ENCODE measurements at regions not wholly inside any gene's neighbourhood (a gene's known extent, or its start where the extent isn't known, plus 50 kb on each side); places are given as distances from the start of the nearest gene placed in this dataset.

GRCh38 chrX:150162141-150162540, 201.0 kb upstream of the MAMLD1 start:
- intact Hi-C loops (cut with micrococcal nuclease; ENCODE audit: unreplicated experiment): no loop called here
- BruUV-seq (replicated peaks): no TSS peak
- Histone ChIP-seq H3K4me3 (ENCODE audit: low read depth in 2 of 2, low read length in 2 of 2) (no peak overlapping the region), H3K4me1 (ENCODE audit: control insufficient read depth, insufficient read depth, low read length) (no peaks in the 10 kb centered on the region), H3K9me3 (ENCODE audit: control insufficient read depth, insufficient read depth, low read depth, low read length) (no peaks in the 10 kb centered on the region), H3K27ac (ENCODE audit: low read length) (no peak overlapping the region), H3K36me3 (ENCODE audit: control insufficient read depth, insufficient read depth, low read length) (no peaks in the 10 kb centered on the region), H3K27me3 (ENCODE audit: control insufficient read depth, insufficient read depth, low read length) (no peaks in the 10 kb centered on the region)
- no peak for ATAC-seq
- ChIA-PET POLR2A (no interaction called here), CTCF (no interaction called here)
- in situ Hi-C loops (cut with HindIII; ENCODE audit: low pct_unique_long_range_greater_than_20kb, low sequenced_read_pairs): no loop called here
- TF ChIP-seq CTCF (IDR thresholded peaks at IDR 0.05) (no peak), SIN3A (IDR thresholded peaks at IDR 0.05; ENCODE audit: borderline replicate concordance, insufficient read depth, low read depth, low read length) (no peak), POLR2AphosphoS5 (IDR thresholded peaks at IDR 0.05; ENCODE audit: low read depth, low read length) (no peak), TCF7L2 (IDR thresholded peaks at IDR 0.05; ENCODE audit: low read depth, low read length) (no peak), REST (IDR thresholded peaks at IDR 0.05; ENCODE audit: insufficient read depth in 1 of 2, low read depth in 2 of 2, low read length in 1 of 2) (no peak)
- DNase-seq (ENCODE audit: low read depth, low spot score): no peak

GRCh38 chrX:150163221-150163930, 199.7 kb upstream of the MAMLD1 start:
- no peaks in the 10 kb centered on the region for H3K9me3 ChIP-seq (ENCODE audit: control insufficient read depth, insufficient read depth, low read depth, low read length)
- no TSS peak for BruUV-seq (replicated peaks)
- in situ Hi-C loops (cut with HindIII; ENCODE audit: low pct_unique_long_range_greater_than_20kb, low sequenced_read_pairs): no loop called here

More at GRCh38 chrX:150163221-150163930, 199.7 kb upstream of the MAMLD1 start:
- Histone ChIP-seq H3K4me3 (ENCODE audit: low read depth in 2 of 2, low read length in 2 of 2) (no peak overlapping the region), H3K4me1 (ENCODE audit: control insufficient read depth, insufficient read depth, low read length) (no peaks in the 10 kb centered on the region), H3K27me3 (ENCODE audit: control insufficient read depth, insufficient read depth, low read length) (no peaks in the 10 kb centered on the region), H3K36me3 (ENCODE audit: control insufficient read depth, insufficient read depth, low read length) (no peaks in the 10 kb centered on the region), H3K27ac (ENCODE audit: low read length) (no peak overlapping the region)
- DNase-seq (ENCODE audit: low read depth, low spot score): no peak
- POLR2A ChIA-PET: no interaction called here
- intact Hi-C loops (cut with micrococcal nuclease; ENCODE audit: unreplicated experiment): no loop called here
- CTCF ChIA-PET: no interaction called here
- ATAC-seq: no peak
- TF ChIP-seq POLR2AphosphoS5 (IDR thresholded peaks at IDR 0.05; ENCODE audit: low read depth, low read length) (no peak), TCF7L2 (IDR thresholded peaks at IDR 0.05; ENCODE audit: low read depth, low read length) (no peak), SIN3A (IDR thresholded peaks at IDR 0.05; ENCODE audit: borderline replicate concordance, insufficient read depth, low read depth, low read length) (no peak), CTCF (IDR thresholded peaks at IDR 0.05) (no peak), REST (IDR thresholded peaks at IDR 0.05; ENCODE audit: insufficient read depth in 1 of 2, low read depth in 2 of 2, low read length in 1 of 2) (no peak)

All from Panc1 (cell line).